Thyroid gland (tissue), 4 donors: ENCODE measurements at regions not wholly inside any gene's neighbourhood (a gene's known extent, or its start where the extent isn't known, plus 50 kb on each side); places are given as distances from the start of the nearest gene placed in this dataset.

Source experiments
- DNase-seq, 2 donors: peaks; one replicate each; pipeline ENCODE4 v3.0.0-alpha.2; 2019
- H3K27ac ChIP-seq, 3 donors: fragments of 200-600 bp; sonication (generic); 1 replicate in 2 of 3; 2 replicates in 1 of 3; pipeline ENCODE4 v1.5.1; 2016 to 2019; ENCODE audit warnings: mild to moderate bottlenecking in 1 of 3, moderate library complexity in 1 of 3
- H3K27me3 ChIP-seq: fragments of 200-600 bp; sonication (generic); one replicate; pipeline ENCODE4 v1.5.1; 2019
- H3K36me3 ChIP-seq, 2 donors: fragments of 200-600 bp; sonication (generic); one replicate each; pipeline ENCODE4 v1.5.1; 2016 to 2019
- H3K4me1 ChIP-seq, 2 donors: fragments of 200-600 bp; sonication (generic); one replicate each; pipeline ENCODE4 v1.5.1; 2017 to 2019
- H3K4me3 ChIP-seq, 3 donors: fragments of 200-600 bp; sonication (generic); replicated peaks in 1 of 3; 1 replicate in 2 of 3; 2 replicates in 1 of 3; pipeline ENCODE4 v1.5.1; 2016; ENCODE audit warnings: mild to moderate bottlenecking in 1 of 3
- H3K9me3 ChIP-seq: fragments of 200-600 bp; sonication (generic); one replicate; pipeline ENCODE4 v1.5.1; 2017
- POLR2A ChIP-seq, 2 donors: fragments of 450-650 bp; IDR thresholded peaks; one replicate each; pipeline ENCODE4 v1.6.1; 2017; ENCODE audit warnings: antibody characterized with exemption in 2 of 2, mild to moderate bottlenecking in 2 of 2, moderate library complexity in 1 of 2
- WGBS, 2 donors: methylation state at CpG; one replicate each; pipeline ENCODE4 v1.1.5; 2017; 5-methylcytosine and 5-hydroxymethylcytosine counted together
- intact Hi-C: fragments of 100-400 bp; cut with DNase I; formaldehyde crosslinking; loops from one replicate; pipeline ENCODE4 v1.15.1; 2023
- TF ChIP-seq, protein P1 (sequence below), 6 experiments: fragments of 200-600 bp in 3 of 6; fragments of 450-650 bp in 3 of 6; sonication (generic) in 3 of 6; IDR thresholded peaks; one replicate each; pipeline ENCODE4 v1.5.1; 2016 to 2019; ENCODE audit warnings: antibody characterized with exemption in 6 of 6, mild to moderate bottlenecking in 2 of 6, inconsistent platforms in 1 of 6, moderate library complexity in 1 of 6

DNA sequence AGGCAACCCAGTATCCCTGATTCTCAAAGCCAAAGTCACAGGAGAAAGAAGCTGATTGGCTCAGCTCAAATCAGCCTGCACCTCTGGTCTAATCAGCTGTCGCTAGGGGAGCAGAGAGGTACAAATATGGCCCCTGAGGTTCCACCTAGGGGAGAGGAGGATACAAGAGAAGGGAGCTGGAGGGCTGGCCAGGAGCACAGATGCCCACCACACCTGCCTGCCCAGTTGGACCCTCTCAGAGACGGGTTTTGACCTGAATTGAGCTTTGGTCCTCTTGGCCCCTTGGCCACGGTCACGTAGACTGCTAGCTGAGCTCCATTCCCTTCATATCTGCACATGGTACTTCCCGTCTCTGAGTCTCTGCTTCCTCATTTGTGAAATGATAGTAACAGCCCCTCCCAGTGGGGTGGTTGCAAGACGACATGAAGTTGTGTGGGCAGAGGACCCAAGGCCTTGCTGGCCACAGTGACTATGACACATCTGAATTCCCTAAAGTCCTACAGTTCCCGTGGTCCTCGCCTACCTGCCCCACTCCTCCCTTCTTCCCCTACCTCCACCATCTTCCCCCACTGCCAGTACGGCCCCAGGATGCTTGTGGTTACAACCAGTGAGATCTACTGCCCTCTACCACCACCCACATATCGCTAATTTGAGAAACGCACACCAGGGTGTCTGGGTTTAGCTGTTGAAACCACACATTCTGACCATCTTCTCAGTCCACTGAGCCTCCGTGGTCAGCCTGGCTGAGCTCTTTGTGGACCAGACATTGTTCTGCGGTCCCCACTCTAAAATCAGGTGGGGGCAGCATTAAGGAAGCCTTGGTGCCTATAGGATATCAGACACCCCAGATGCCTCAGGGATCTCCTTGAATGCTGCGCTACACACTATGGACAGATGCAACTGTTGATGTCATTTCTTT, 60.3 kb upstream of the NEK6 start:
- Histone ChIP-seq H3K27ac (no peak overlapping the region), H3K9me3 (no peaks in the 10 kb centered on the region), H3K36me3 (no peaks in the 10 kb centered on the region), H3K4me1 (no peaks in the 10 kb centered on the region), H3K27me3 (no peaks in the 10 kb centered on the region), H3K4me3 (no peak overlapping the region)
- intact Hi-C loops: no loop called here
- no peak for DNase-seq
- no peak for TF ChIP-seq POLR2A (IDR thresholded peaks at IDR 0.05)
- TF ChIP-seq, protein P1, sequence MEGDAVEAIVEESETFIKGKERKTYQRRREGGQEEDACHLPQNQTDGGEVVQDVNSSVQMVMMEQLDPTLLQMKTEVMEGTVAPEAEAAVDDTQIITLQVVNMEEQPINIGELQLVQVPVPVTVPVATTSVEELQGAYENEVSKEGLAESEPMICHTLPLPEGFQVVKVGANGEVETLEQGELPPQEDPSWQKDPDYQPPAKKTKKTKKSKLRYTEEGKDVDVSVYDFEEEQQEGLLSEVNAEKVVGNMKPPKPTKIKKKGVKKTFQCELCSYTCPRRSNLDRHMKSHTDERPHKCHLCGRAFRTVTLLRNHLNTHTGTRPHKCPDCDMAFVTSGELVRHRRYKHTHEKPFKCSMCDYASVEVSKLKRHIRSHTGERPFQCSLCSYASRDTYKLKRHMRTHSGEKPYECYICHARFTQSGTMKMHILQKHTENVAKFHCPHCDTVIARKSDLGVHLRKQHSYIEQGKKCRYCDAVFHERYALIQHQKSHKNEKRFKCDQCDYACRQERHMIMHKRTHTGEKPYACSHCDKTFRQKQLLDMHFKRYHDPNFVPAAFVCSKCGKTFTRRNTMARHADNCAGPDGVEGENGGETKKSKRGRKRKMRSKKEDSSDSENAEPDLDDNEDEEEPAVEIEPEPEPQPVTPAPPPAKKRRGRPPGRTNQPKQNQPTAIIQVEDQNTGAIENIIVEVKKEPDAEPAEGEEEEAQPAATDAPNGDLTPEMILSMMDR (IDR thresholded peaks at IDR 0.05): no peak
- WGBS, 2 donors: 71 to 85% methylated on average over 14 of the region's 14 CpGs

DNA sequence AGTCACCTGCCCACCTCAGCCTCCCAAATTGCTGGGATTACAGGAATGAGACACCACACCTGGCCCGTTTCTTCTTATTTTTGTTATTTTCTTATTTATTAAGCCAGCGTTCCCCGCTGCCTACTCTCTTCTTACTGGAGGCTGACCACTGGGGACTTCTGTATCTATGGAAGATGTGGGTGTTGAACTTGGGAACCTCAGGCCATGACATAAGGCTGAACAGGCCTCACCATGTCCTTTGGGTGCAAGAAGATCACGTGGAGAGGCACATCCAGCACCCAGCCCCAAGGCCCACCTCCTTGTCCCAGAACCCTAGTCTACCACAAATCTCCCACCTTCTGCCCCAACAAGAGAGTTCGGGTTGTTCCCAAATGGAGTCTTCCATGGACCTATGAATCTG, 59.4 kb upstream of the NEK6 start:
- no peaks in the 10 kb centered on the region for H3K27me3 ChIP-seq
- no peaks in the 10 kb centered on the region for H3K4me1 ChIP-seq
- intact Hi-C loops: no loop called here
- DNase-seq: no peak
- WGBS, 2 donors: 92 to 96% methylated on average over 5 of the region's 5 CpGs
- no peaks in the 10 kb centered on the region for H3K36me3 ChIP-seq
- no peak for TF ChIP-seq POLR2A (IDR thresholded peaks at IDR 0.05)
- TF ChIP-seq, protein P1 (IDR thresholded peaks at IDR 0.05): no peak
- no peak overlapping the region for H3K27ac ChIP-seq
- H3K9me3 ChIP-seq: no peaks in the 10 kb centered on the region
- H3K4me3 ChIP-seq: no peak overlapping the region

DNA sequence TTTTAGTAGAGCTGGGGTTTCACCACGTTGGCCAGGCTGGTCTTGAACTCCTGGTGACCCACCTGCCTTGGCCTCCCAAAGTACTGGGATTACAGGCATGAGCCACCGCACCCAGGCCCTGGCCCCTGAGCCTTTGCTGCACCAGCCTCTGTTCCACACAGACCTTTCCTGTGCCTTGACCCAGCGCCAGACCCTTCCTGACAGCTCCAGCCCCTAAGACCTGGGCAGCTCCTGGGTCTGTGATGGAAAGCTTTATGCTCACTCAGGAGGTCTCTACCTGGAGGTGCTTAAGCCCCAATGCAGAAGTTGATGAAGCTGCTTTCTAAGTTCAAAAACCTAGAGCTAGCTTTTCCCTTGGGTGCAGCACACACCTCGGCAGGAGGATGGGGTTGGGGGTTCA, 58.8 kb upstream of the NEK6 start:
- H3K4me1 ChIP-seq: no peaks in the 10 kb centered on the region
- TF ChIP-seq, protein P1 (IDR thresholded peaks at IDR 0.05): no peak
- TF ChIP-seq POLR2A (IDR thresholded peaks at IDR 0.05): no peak
- WGBS, 2 donors: 83 to 93% methylated on average over 3 to 4 of the region's 4 CpGs
- intact Hi-C loops: no loop called here
- H3K27me3 ChIP-seq: no peaks in the 10 kb centered on the region
- no peak overlapping the region for H3K4me3 ChIP-seq
- no peaks in the 10 kb centered on the region for H3K36me3 ChIP-seq
- H3K9me3 ChIP-seq: no peaks in the 10 kb centered on the region
- no peak overlapping the region for H3K27ac ChIP-seq
- DNase-seq: no peak

DNA sequence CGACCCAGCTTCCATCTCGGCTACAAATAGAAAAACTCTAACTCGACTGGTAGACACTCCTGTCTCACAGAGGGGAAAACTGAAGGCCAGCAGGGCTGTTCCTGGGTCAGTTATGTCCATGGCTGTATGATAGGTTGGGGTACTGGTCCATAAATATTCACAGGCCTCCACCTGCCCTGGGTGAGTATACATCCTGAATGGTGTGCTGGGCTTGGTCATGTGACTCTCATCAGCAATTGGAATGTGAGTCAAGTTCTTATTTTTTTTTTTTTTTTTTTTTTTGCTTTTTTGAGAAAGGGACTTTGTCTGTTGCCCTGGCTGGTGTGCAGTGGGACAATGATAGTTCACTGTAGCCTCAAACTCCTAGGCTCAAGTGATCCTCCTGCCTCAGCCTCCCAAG, 58.3 kb upstream of the NEK6 start:
- H3K36me3 ChIP-seq: no peaks in the 10 kb centered on the region
- H3K4me3 ChIP-seq: no peak overlapping the region
- no peak overlapping the region for H3K27ac ChIP-seq
- no peaks in the 10 kb centered on the region for H3K9me3 ChIP-seq
- intact Hi-C loops: no loop called here
- TF ChIP-seq POLR2A (IDR thresholded peaks at IDR 0.05): no peak
- TF ChIP-seq, protein P1 (IDR thresholded peaks at IDR 0.05): no peak
- no peaks in the 10 kb centered on the region for H3K4me1 ChIP-seq
- no peak for DNase-seq
- no peaks in the 10 kb centered on the region for H3K27me3 ChIP-seq
- WGBS, 2 donors: 80 to 88% methylated on average over 3 of the region's 3 CpGs

DNA sequence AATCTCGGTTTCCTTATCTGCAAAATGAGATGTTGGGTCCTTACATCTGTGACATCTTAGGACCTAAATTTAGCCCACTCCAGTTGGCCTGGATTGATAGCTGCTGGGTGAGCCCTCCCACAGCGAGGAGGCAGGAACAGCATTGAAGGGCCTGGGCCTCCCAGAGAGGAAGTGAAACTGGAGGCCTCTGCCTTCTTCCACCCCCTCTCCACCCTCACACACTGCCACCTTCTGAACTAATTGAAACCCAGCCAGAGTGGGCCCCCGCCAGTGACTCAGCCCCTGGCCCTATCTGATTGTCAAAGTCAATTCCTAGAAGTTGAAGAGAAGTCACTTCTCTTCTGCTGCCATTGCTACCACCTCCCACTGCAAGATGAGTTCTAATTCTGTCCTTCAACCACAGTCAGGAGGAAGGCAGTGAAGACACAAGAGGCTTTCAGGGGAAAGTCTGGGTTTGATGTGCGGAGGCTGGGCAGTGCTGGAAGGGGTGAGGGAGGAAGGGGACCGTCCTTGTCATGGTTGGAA, 55.2 kb upstream of the NEK6 start:
- WGBS, 2 donors: 71 to 75% methylated on average over 5 of the region's 5 CpGs

More for the DNA sequence above, 55.2 kb upstream of the NEK6 start:
- Histone ChIP-seq H3K9me3 (no peaks in the 10 kb centered on the region), H3K27ac (no peak overlapping the region), H3K4me1 (no peaks in the 10 kb centered on the region), H3K36me3 (no peaks in the 10 kb centered on the region), H3K4me3 (no peak overlapping the region), H3K27me3 (no peaks in the 10 kb centered on the region)
- DNase-seq: peak in 1 of 2 donors; percentile 6
- no peak for TF ChIP-seq POLR2A (IDR thresholded peaks at IDR 0.05)
- TF ChIP-seq, protein P1 (IDR thresholded peaks at IDR 0.05): no peak
- intact Hi-C loops: no loop called here
